Lung (tissue), 11 donors: ENCODE measurements at regions not wholly inside any gene's neighbourhood (a gene's known extent, or its start where the extent isn't known, plus 50 kb on each side); places are given as distances from the start of the nearest gene placed in this dataset.

Experiments
- ATAC-seq: fragments of 200-7000 bp; cut with Tn5 transposase; one replicate; pipeline ENCODE4 v1.9.1; 2020; ENCODE audit warnings: moderate number of reproducible peaks; ENCODE audit not compliant: insufficient read depth, low FRiP score
- DNase-seq, 3 donors: peaks; one replicate each; pipeline ENCODE4 v3.0.0-alpha.2; 2013 to 2017
- H3K27ac ChIP-seq, 2 donors: one replicate each; pipeline ENCODE4 v1.5.1; 2013; ENCODE audit warnings: mild to moderate bottlenecking in 2 of 2, moderate library complexity in 2 of 2, control low read depth in 1 of 2, inconsistent platforms in 1 of 2, low read depth in 1 of 2, low read length in 1 of 2
- H3K27me3 ChIP-seq, 3 donors: one replicate each; pipeline ENCODE4 v1.5.1; 2013; ENCODE audit warnings: low read length in 2 of 3; ENCODE audit not compliant: control insufficient read depth in 3 of 3, insufficient read depth in 3 of 3
- H3K36me3 ChIP-seq, 4 donors: one replicate each; pipeline ENCODE4 v1.5.1; 2013; ENCODE audit warnings: low read length in 4 of 4, mild to moderate bottlenecking in 1 of 4, moderate library complexity in 1 of 4; ENCODE audit not compliant: control insufficient read depth in 4 of 4, insufficient read depth in 4 of 4
- H3K4me1 ChIP-seq, 5 donors: one replicate each; pipeline ENCODE4 v1.5.1; 2013; ENCODE audit warnings: low read length in 5 of 5, mild to moderate bottlenecking in 2 of 5, moderate library complexity in 1 of 5; ENCODE audit not compliant: control insufficient read depth in 5 of 5, insufficient read depth in 5 of 5
- H3K4me3 ChIP-seq: one replicate; pipeline ENCODE4 v1.5.1; 2013; ENCODE audit warnings: mild to moderate bottlenecking, control low read depth, moderate library complexity
- H3K9ac ChIP-seq, 2 donors: one replicate each; pipeline ENCODE4 v1.5.1; 2013; ENCODE audit warnings: low read length in 2 of 2, control low read depth in 1 of 2; ENCODE audit not compliant: insufficient read depth in 1 of 2
- H3K9me3 ChIP-seq, 4 donors: one replicate each; pipeline ENCODE4 v1.5.1; 2013; ENCODE audit warnings: low read length in 3 of 4, mild to moderate bottlenecking in 1 of 4, moderate library complexity in 1 of 4; ENCODE audit not compliant: control insufficient read depth in 4 of 4, insufficient read depth in 3 of 4
- CTCF ChIP-seq: IDR thresholded peaks from 2 replicates; pipeline ENCODE4 v1.5.1; 2012; ENCODE audit warnings: mild to moderate bottlenecking; ENCODE audit errors: control extremely low read depth, extremely low read depth
- WGBS, 2 donors: extraction: QIAGEN DNeasy Blood & Tissue Kit; methylation state at CpG; one replicate each; pipeline ENCODE4 v1.1.7; 2013; 5-methylcytosine and 5-hydroxymethylcytosine counted together
- donor health status: control.
- donor health status: control.
- donor health status: Bipolar disorder and iron deficiency.
- donor health status: healthy.
- donor health status: DM: yes; HTN: yes; CAD: no.

- WGBS, 2 donors = 86 to 87% methylated on average over 7 of the region's 7 CpGs
- H3K27me3 ChIP-seq = no peaks in the 10 kb centered on the region
- ATAC-seq = no peak
- H3K9ac ChIP-seq = no peak overlapping the region
- H3K4me1 ChIP-seq = no peaks in the 10 kb centered on the region
- H3K36me3 ChIP-seq = no peaks in the 10 kb centered on the region
- H3K9me3 ChIP-seq = no peaks in the 10 kb centered on the region
- DNase-seq = peak in 2 of 3 donors; percentile 19 to 51
- no peak overlapping the region for H3K4me3 ChIP-seq
- TF ChIP-seq CTCF = no peak
- H3K27ac ChIP-seq = no peak overlapping the region
Measured at GRCh38 chr2:164126960-164127660, 391.3 kb upstream of the FIGN start.

GRCh38 chr2:164115806-164116205 lies 380.0 kb upstream of the FIGN start:
- Histone ChIP-seq H3K27ac (no peak overlapping the region), H3K4me1 (no peaks in the 10 kb centered on the region), H3K4me3 (no peak overlapping the region), H3K9ac (no peak overlapping the region), H3K27me3 (no peaks in the 10 kb centered on the region), H3K36me3 (no peaks in the 10 kb centered on the region), H3K9me3 (no peaks in the 10 kb centered on the region)
- DNase-seq (no peak), ATAC-seq (no peak)
- WGBS, 2 donors = 88 to 91% methylated on average over 4 of the region's 4 CpGs
- no peak for TF ChIP-seq CTCF

GRCh38 chr2:164114937-164115336 lies 379.1 kb upstream of the FIGN start:
- H3K9ac ChIP-seq = no peak overlapping the region
- peak in 1 of 3 donors; percentile 30 for DNase-seq
- H3K4me3 ChIP-seq = no peak overlapping the region
- no peaks in the 10 kb centered on the region for H3K36me3 ChIP-seq
- H3K4me1 ChIP-seq = no peaks in the 10 kb centered on the region
- H3K9me3 ChIP-seq = no peaks in the 10 kb centered on the region
- H3K27me3 ChIP-seq = no peaks in the 10 kb centered on the region
- no peak for TF ChIP-seq CTCF
- no peak for ATAC-seq
- no peak overlapping the region for H3K27ac ChIP-seq

- H3K4me3 ChIP-seq = no peak overlapping the region
- no peaks in the 10 kb centered on the region for H3K27me3 ChIP-seq
- H3K36me3 ChIP-seq = no peaks in the 10 kb centered on the region
- ATAC-seq = no peak
- no peak for DNase-seq
- no peak overlapping the region for H3K9ac ChIP-seq
- H3K9me3 ChIP-seq = peaks cover 0 to 2% (median 0%) of the 10 kb centered on the region in 4 donors
- TF ChIP-seq CTCF = no peak
- WGBS, 2 donors = 91 to 96% methylated on average over 2 of the region's 2 CpGs
- no peak overlapping the region for H3K27ac ChIP-seq
- no peaks in the 10 kb centered on the region for H3K4me1 ChIP-seq
Measured at GRCh38 chr2:164112105-164112504, 376.3 kb upstream of the FIGN start.
